ENCODE measurements at regions not wholly inside any gene's neighbourhood (a gene's known extent, or its start where the extent isn't known, plus 50 kb on each side); places are given as distances from the start of the nearest gene placed in this dataset.
"Not testable (repeated sequence)": the region's sequence is repeated elsewhere in the genome, so short reads cannot be mapped to it uniquely, and the experiment has no call there.

- no peak for TF ChIP-seq CTCF (IDR thresholded peaks at IDR 0.05; ENCODE audit: insufficient read depth, low read length, poor library complexity, severe bottlenecking)
- no peaks in the 10 kb centered on the region for H3K27me3 ChIP-seq (ENCODE audit: control insufficient read depth, insufficient read depth, low read length)
- no peak for DNase-seq (ENCODE audit: low read depth)
- no peaks in the 10 kb centered on the region for H3K36me3 ChIP-seq (ENCODE audit: control insufficient read depth, insufficient read depth, low read length)
- no peak overlapping the region for H3K4me3 ChIP-seq (ENCODE audit: low read depth, low read length)
Observed at GRCh38 chr2:14082640-14083039, 549.9 kb upstream of the LRATD1 start.

GRCh38 chr2:14094592-14094991 is 537.9 kb upstream of the LRATD1 start:
- no peak for TF ChIP-seq CTCF (IDR thresholded peaks at IDR 0.05; ENCODE audit: insufficient read depth, low read length, poor library complexity, severe bottlenecking)
- Histone ChIP-seq H3K36me3 (ENCODE audit: control insufficient read depth, insufficient read depth, low read length) (no peaks in the 10 kb centered on the region), H3K27me3 (ENCODE audit: control insufficient read depth, insufficient read depth, low read length) (no peaks in the 10 kb centered on the region), H3K4me3 (ENCODE audit: low read depth, low read length) (no peak overlapping the region)
- no peak for DNase-seq (ENCODE audit: low read depth)

GRCh38 chr2:14099101-14099500 is 533.4 kb upstream of the LRATD1 start:
- DNase-seq (ENCODE audit: low read depth); H3K27me3 ChIP-seq (ENCODE audit: control insufficient read depth, insufficient read depth, low read length); H3K36me3 ChIP-seq (ENCODE audit: control insufficient read depth, insufficient read depth, low read length); H3K4me3 ChIP-seq (ENCODE audit: low read depth, low read length): not testable (repeated sequence)

- H3K27me3 ChIP-seq (ENCODE audit: control insufficient read depth, insufficient read depth, low read length), result no peaks in the 10 kb centered on the region
- TF ChIP-seq CTCF (IDR thresholded peaks at IDR 0.05; ENCODE audit: insufficient read depth, low read length, poor library complexity, severe bottlenecking), result no peak
- H3K36me3 ChIP-seq (ENCODE audit: control insufficient read depth, insufficient read depth, low read length), result no peaks in the 10 kb centered on the region
- H3K4me3 ChIP-seq (ENCODE audit: low read depth, low read length), result no peak overlapping the region
- DNase-seq (ENCODE audit: low read depth), result no peak
Observed at GRCh38 chr2:14114275-14114674, 518.2 kb upstream of the LRATD1 start.

GRCh38 chr2:14120376-14120775 is 512.1 kb upstream of the LRATD1 start:
- Histone ChIP-seq H3K36me3 (ENCODE audit: control insufficient read depth, insufficient read depth, low read length) (no peaks in the 10 kb centered on the region), H3K27me3 (ENCODE audit: control insufficient read depth, insufficient read depth, low read length) (no peaks in the 10 kb centered on the region), H3K4me3 (ENCODE audit: low read depth, low read length) (no peak overlapping the region)
- TF ChIP-seq CTCF (IDR thresholded peaks at IDR 0.05; ENCODE audit: insufficient read depth, low read length, poor library complexity, severe bottlenecking), result no peak
- DNase-seq (ENCODE audit: low read depth), result no peak

GRCh38 chr2:14123436-14124103 is 508.9 kb upstream of the LRATD1 start:
- DNase-seq (ENCODE audit: low read depth), result no peak
- Histone ChIP-seq H3K4me3 (ENCODE audit: low read depth, low read length) (no peak overlapping the region), H3K36me3 (ENCODE audit: control insufficient read depth, insufficient read depth, low read length) (no peaks in the 10 kb centered on the region), H3K27me3 (ENCODE audit: control insufficient read depth, insufficient read depth, low read length) (no peaks in the 10 kb centered on the region)
- no peak for TF ChIP-seq CTCF (IDR thresholded peaks at IDR 0.05; ENCODE audit: insufficient read depth, low read length, poor library complexity, severe bottlenecking)

Measured in kidney epithelial cell (primary cell).